GM12873 (cell line): ENCODE measurements at regions not wholly inside any gene's neighbourhood (a gene's known extent, or its start where the extent isn't known, plus 50 kb on each side); places are given as distances from the start of the nearest gene placed in this dataset.

Experiments
- TF ChIP-seq, protein P1 (sequence below): IDR thresholded peaks from 2 replicates; pipeline ENCODE4 v1.5.1; 2012; ENCODE audit warnings: low read depth, mild to moderate bottlenecking, moderate library complexity, low read length, control low read depth; ENCODE audit not compliant: insufficient read depth; ENCODE audit errors: missing control alignments

DNA sequence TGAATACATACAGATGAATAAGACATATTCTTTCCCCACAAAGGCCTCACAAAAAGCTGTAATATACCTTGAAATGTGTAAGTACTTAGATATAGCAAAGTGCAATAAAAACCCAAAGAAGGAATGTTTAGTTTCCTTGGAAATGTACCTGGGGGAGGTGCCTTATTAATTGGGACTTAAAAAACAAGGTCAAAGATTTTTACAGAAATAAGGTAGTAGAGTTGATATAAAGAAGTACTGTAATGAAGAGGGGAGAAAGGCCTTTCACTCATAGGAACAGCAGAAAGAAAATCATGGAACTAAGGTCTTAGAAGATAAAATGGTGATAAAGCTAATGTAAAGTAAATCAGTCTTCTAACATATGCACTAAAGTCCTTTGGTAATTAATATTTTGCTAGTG is 153.9 kb upstream of the B3GALT2 start:
- TF ChIP-seq, protein P1, sequence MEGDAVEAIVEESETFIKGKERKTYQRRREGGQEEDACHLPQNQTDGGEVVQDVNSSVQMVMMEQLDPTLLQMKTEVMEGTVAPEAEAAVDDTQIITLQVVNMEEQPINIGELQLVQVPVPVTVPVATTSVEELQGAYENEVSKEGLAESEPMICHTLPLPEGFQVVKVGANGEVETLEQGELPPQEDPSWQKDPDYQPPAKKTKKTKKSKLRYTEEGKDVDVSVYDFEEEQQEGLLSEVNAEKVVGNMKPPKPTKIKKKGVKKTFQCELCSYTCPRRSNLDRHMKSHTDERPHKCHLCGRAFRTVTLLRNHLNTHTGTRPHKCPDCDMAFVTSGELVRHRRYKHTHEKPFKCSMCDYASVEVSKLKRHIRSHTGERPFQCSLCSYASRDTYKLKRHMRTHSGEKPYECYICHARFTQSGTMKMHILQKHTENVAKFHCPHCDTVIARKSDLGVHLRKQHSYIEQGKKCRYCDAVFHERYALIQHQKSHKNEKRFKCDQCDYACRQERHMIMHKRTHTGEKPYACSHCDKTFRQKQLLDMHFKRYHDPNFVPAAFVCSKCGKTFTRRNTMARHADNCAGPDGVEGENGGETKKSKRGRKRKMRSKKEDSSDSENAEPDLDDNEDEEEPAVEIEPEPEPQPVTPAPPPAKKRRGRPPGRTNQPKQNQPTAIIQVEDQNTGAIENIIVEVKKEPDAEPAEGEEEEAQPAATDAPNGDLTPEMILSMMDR = no peak

DNA sequence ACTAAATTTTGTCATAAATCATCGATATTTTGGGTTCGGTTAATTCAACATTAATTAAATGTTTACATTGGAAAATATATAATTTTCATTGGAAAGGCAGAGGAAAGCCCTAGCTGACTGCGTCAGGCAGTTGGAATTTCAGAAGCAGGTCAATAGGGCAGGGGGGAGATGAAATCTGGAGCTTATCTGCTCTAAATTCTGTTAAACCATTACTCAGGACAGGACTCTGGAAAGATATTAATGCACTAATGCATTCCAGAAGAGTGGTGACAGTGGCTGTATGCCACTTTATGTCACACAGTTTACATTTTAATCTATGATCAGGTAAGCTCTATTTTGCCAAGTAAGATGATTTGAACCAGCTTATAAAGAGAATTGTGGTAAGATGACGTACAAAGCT is 153.0 kb upstream of the B3GALT2 start:
- TF ChIP-seq, protein P1 = no peak

DNA sequence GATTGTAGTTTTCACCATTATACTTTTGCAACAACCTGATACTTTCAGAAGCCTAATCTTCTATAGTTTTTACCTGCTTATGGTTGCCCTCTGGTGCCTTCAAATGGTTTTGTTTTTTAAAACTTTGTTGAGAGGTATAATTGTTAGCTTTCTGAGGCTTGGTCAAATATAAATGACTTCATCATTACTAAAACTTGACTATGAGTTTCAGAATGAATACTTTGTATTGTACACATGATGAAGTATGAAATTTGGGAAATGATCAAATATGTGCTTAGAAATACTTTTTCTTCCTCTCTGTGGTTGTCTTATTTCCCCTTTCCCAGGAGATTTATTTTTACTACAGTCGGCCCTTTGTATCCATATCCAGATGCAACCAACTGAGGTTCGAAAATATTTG is 151.8 kb upstream of the B3GALT2 start:
- TF ChIP-seq, protein P1 = no peak

DNA sequence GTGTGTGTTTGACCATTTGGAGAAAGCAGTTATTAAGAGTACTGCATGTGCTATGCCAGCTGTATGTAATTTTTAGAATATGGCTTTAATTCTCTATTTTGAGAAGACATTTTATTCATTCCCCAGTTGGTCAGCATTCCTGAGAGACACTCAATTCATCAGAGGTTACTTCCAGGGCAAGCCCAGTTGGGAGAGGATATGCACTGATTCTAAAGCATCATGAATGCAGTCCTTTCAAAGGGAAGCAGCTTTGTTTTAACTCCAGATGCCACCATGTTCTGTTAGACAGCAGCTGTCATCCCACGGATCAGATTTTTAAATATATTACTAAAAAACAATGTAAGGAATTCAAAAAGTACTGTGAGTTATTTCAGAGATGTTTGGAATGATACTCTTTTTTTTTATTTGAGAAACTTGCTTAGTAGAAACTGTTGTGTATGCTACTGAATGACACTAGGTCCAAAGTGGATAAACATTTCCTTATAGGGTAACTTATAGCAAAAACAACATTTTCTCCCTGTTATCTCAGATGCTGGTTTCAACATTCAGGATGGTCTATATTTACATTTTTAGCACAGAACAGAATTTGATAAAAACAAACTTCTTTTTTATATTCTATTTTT is 149.5 kb upstream of the B3GALT2 start:
- TF ChIP-seq, protein P1 = no peak

DNA sequence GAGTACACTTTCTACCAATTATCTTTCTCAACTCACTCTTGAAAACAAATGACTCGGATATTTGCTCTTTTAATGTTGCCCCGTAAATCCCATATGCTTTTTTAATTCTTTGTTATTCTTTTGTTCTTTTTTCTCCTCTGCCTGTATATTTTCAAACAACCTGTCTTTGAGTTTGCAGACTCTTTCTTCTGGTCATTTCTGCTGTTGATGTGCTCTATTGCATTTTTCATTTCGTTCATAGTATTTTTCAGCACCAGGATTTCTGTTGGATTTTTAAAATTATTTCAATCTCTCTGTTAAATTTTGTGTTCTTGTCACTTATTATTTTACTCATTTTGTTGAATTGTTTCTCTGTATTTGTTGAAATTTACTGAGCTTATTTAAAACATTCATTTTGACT is 146.8 kb upstream of the B3GALT2 start:
- TF ChIP-seq, protein P1 = no peak

DNA sequence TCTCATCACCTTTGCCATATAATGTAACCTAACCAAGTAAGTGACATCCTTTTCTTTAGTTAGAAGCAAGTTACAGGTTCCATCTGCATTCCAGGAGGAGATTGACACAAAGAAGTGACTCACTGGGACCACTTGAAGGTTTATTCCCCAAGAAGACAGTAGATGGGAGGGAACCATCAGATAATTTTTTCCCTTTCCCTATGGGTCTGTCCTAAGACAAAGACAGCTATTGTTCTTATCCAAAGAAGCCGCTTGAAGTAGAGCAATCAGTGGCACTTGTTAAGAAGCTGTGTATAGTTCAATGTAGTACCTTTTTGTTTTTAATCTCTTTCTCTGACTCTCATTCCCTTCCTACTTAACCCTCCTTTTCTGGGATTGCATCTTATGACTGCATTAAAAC is 139.9 kb upstream of the B3GALT2 start:
- TF ChIP-seq, protein P1 = no peak

DNA sequence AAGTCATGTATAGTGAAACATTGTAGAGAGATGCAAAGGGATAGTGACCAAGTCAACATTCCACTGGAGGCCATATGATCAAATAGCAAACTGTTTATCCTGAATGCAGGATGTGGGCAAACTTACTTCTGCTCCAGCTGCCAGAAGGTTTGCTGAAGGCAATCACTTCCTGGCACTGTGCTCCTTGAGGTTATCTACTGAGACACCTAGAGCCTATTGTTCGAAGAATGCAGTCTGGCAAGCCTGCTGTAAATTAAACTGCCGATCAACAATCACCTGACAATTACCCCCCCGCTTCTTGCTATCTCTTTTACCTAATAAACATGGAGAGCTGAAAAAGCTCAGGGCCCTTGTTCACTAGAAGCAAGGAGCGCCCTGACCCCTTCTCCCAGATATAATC is 139.4 kb upstream of the B3GALT2 start:
- TF ChIP-seq, protein P1 = no peak
